ENCODE measurements at regions not wholly inside any gene's neighbourhood (a gene's known extent, or its start where the extent isn't known, plus 50 kb on each side); places are given as distances from the start of the nearest gene placed in this dataset.
"Not testable (repeated sequence)": the region's sequence is repeated elsewhere in the genome, so short reads cannot be mapped to it uniquely, and the experiment has no call there.

- not testable (repeated sequence) for DNase-seq
Observed at GRCh38 chr21:17676930-17677329, 64.2 kb upstream of the BTG3 start.

GRCh38 chr21:17674106-17674505, 61.4 kb upstream of the BTG3 start:
- DNase-seq = no peak

- DNase-seq = no peak
Observed at GRCh38 chr21:17673261-17674020, 60.7 kb upstream of the BTG3 start.

GRCh38 chr21:17671733-17672132, 59.0 kb upstream of the BTG3 start:
- no peak for DNase-seq

GRCh38 chr21:17668479-17669140, 55.9 kb upstream of the BTG3 start:
- DNase-seq = no peak

- DNase-seq = no peak
Observed at GRCh38 chr21:17667256-17667655, 54.6 kb upstream of the BTG3 start.
